Endothelial cell of umbilical vein (primary cell): ENCODE measurements at regions not wholly inside any gene's neighbourhood (a gene's known extent, or its start where the extent isn't known, plus 50 kb on each side); places are given as distances from the start of the nearest gene placed in this dataset.

Source experiments
- BruUV-seq: library from RNA; stranded (reverse); fragments of 400-500 nt; replicated peaks from 2 replicates; lab custom pipeline; 2021; lab: Mats Ljungman, UMichigan
- CTCF ChIA-PET: fragments of 300-600, 350-600 bp; sonication (Branson Sonifier 250); formaldehyde crosslinking; loops from one replicate; lab custom pipeline; 2021; ENCODE audit warnings: antibody characterized with exemption, inconsistent platforms; lab: Charles Lee
- POLR2A ChIA-PET: fragments of 300-600, 350-600 bp; sonication (Branson Sonifier 250); formaldehyde crosslinking; loops from one replicate; lab custom pipeline; 2021; ENCODE audit warnings: antibody characterized with exemption, inconsistent platforms; lab: Charles Lee
- DNase-seq: peaks from one replicate; pipeline ENCODE4 v3.0.0-alpha.2; 2011; ENCODE audit warnings: low read depth, low spot score
- FAIRE-seq: peaks from 2 replicates; lab custom pipeline; 2011; peaks lifted over from hg19 to GRCh38; lab: Jason Lieb, UNC
- H2AFZ ChIP-seq: 2 replicates; pipeline ENCODE4 v1.6.0; 2012; ENCODE audit warnings: low read depth, low read length, control low read depth, inconsistent platforms
- H3K27ac ChIP-seq: 2 replicates; pipeline ENCODE4 v1.5.1; 2011; ENCODE audit warnings: low read depth, mild to moderate bottlenecking, control low read depth, low read length, moderate library complexity; ENCODE audit not compliant: insufficient read depth
- H3K27me3 ChIP-seq, 2 experiments: 2 replicates each; pipeline versions ENCODE4 v1.6.0 to v1.6.1; 2011; ENCODE audit warnings: low read length in 2 of 2, mixed read lengths in 1 of 2; ENCODE audit not compliant: control insufficient read depth in 2 of 2, insufficient read depth in 2 of 2
- H3K36me3 ChIP-seq, 2 experiments: 2 replicates in 1 of 2; 3 replicates in 1 of 2; pipeline ENCODE4 v1.5.1; 2011; ENCODE audit warnings: low read length in 2 of 2, mild to moderate bottlenecking in 1 of 2, moderate library complexity in 1 of 2; ENCODE audit not compliant: control insufficient read depth in 2 of 2, insufficient read depth in 2 of 2; ENCODE audit errors: extremely low read depth in 1 of 2
- H3K4me1 ChIP-seq: 3 replicates; pipeline ENCODE4 v1.5.1; 2011; ENCODE audit warnings: mild to moderate bottlenecking, low read length; ENCODE audit not compliant: control insufficient read depth, insufficient read depth; ENCODE audit errors: extremely low read depth
- H3K4me2 ChIP-seq: 2 replicates; pipeline ENCODE4 v1.6.1; 2011; ENCODE audit warnings: low read length, control low read depth, mixed read lengths; ENCODE audit not compliant: insufficient read depth
- H3K4me3 ChIP-seq, 3 experiments: fragments of 200-600 bp in 1 of 3; sonication (generic), shearing (Covaris generic) in 1 of 3; replicated peaks in 1 of 3; 2 replicates each; pipeline ENCODE4 v1.5.1; 2011 to 2016; ENCODE audit warnings: control low read depth in 3 of 3, low read length in 3 of 3, mild to moderate bottlenecking in 2 of 3, inconsistent platforms in 1 of 3, low read depth in 1 of 3, moderate library complexity in 1 of 3; ENCODE audit not compliant: insufficient read depth in 1 of 3
- H3K79me2 ChIP-seq: 2 replicates; pipeline ENCODE4 v1.6.0; 2012; ENCODE audit warnings: low read length, inconsistent platforms; ENCODE audit not compliant: control insufficient read depth, insufficient read depth
- H3K9ac ChIP-seq: replicated peaks from 2 replicates; pipeline ENCODE3; 2011; ENCODE audit warnings: low read length, control low read depth; ENCODE audit not compliant: insufficient read depth; ENCODE audit errors: extremely low read depth
- H3K9me1 ChIP-seq: replicated peaks from 3 replicates; pipeline ENCODE4 v1.6.0; 2011; ENCODE audit warnings: mild to moderate bottlenecking, low read length; ENCODE audit not compliant: control insufficient read depth, insufficient read depth; ENCODE audit errors: extremely low read depth
- H3K9me3 ChIP-seq: replicated peaks from 2 replicates; pipeline ENCODE4 v1.5.1; 2012; ENCODE audit warnings: low read length, inconsistent platforms; ENCODE audit not compliant: control insufficient read depth, insufficient read depth
- H4K20me1 ChIP-seq: replicated peaks from 2 replicates; pipeline ENCODE3; 2011; ENCODE audit warnings: mild to moderate bottlenecking, low read length; ENCODE audit not compliant: control insufficient read depth, insufficient read depth; ENCODE audit errors: extremely low read depth
- EZH2 ChIP-seq: IDR thresholded peaks from 2 replicates; pipeline ENCODE4 v1.6.1; 2012; ENCODE audit warnings: borderline replicate concordance, low read depth, mild to moderate bottlenecking, moderate library complexity, low read length, inconsistent platforms; ENCODE audit not compliant: severe bottlenecking
- FOS ChIP-seq: IDR thresholded peaks from 2 replicates; pipeline ENCODE4 v1.6.1; 2011; ENCODE audit warnings: mild to moderate bottlenecking, low read length, moderate library complexity, borderline replicate concordance; ENCODE audit not compliant: insufficient read depth
- GATA2 ChIP-seq: IDR thresholded peaks from 2 replicates; pipeline ENCODE4 v1.7.0; 2011; ENCODE audit warnings: low read depth, mild to moderate bottlenecking, moderate library complexity, mixed read lengths, low read length; ENCODE audit not compliant: insufficient read length, insufficient read depth
- JUN ChIP-seq: IDR thresholded peaks from 2 replicates; pipeline ENCODE4 v1.6.1; 2011; ENCODE audit warnings: borderline replicate concordance, low read depth; ENCODE audit not compliant: insufficient read length, insufficient read depth
- MAX ChIP-seq: IDR thresholded peaks from 2 replicates; pipeline ENCODE4 v1.6.1; 2011; ENCODE audit not compliant: insufficient read depth, insufficient read length
- MYC ChIP-seq: IDR thresholded peaks from one replicate; pipeline ENCODE4 v1.6.1; 2011; ENCODE audit warnings: mild to moderate bottlenecking, low read depth, low read length
- POLR2A ChIP-seq: IDR thresholded peaks from 2 replicates; pipeline ENCODE4 v1.6.1; 2012; ENCODE audit warnings: low read depth, mild to moderate bottlenecking, control low read depth, low read length
- POLR2AphosphoS5 ChIP-seq: IDR thresholded peaks from 2 replicates; pipeline ENCODE4 v1.6.1; 2012; ENCODE audit warnings: low read depth, mild to moderate bottlenecking, control low read depth, low read length, moderate library complexity; ENCODE audit not compliant: insufficient read depth
- dilution Hi-C: fragments of 300-500 bp; cut with MboI; formaldehyde crosslinking; loops from one replicate; pipeline ENCODE4 v1.15.0; 2019; ENCODE audit warnings: low sequenced_read_pairs; ENCODE audit not compliant: extremely low pct_ligation_motif_present
- intact Hi-C: fragments of 100-400 bp; cut with micrococcal nuclease; formaldehyde crosslinking; loops from one replicate; pipeline ENCODE4 v1.10.0; 2022
- TF ChIP-seq, protein P1 (sequence below), 2 donors: IDR thresholded peaks; 1 replicate in 1 of 2; 2 replicates in 1 of 2; pipeline ENCODE4 v1.5.1; 2011; ENCODE audit warnings: low read length in 2 of 2, mild to moderate bottlenecking in 2 of 2, moderate library complexity in 2 of 2, control low read depth in 1 of 2, inconsistent platforms in 1 of 2, low read depth in 1 of 2; ENCODE audit not compliant: insufficient read depth in 1 of 2; ENCODE audit errors: extremely low read depth in 1 of 2

DNA sequence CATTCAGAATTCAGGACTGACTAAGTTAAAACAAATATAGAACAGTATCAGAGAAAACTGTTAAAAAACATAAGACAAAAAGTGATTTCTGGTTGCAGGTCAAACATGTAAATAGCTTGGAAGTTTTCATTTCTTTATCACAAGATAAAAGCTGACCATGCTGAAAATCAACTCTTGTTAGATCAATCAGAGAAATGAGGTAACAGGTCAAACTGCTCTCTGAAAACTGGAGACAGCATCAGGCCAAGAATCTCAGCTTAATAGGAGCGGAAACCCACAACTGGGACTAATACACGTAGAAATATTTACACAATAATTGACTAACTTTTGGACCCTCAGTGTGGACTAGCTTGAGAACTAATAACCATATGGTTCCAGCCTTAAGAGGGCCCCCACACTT, 1012.8 kb upstream of the EDIL3 start:
- Histone ChIP-seq H3K4me2 (no peak overlapping the region), H3K9me3 (no peaks in the 10 kb centered on the region), H3K4me1 (no peaks in the 10 kb centered on the region), H4K20me1 (no peaks in the 10 kb centered on the region), H2AFZ (no peak overlapping the region), H3K79me2 (no peaks in the 10 kb centered on the region), H3K9ac (no peak overlapping the region), H3K27ac (no peak overlapping the region), H3K36me3 (no peaks in the 10 kb centered on the region), H3K9me1 (no peaks in the 10 kb centered on the region), H3K4me3 (no peak overlapping the region), H3K27me3 (no peaks in the 10 kb centered on the region)
- no peak for FAIRE-seq
- no peak for DNase-seq
- ChIA-PET CTCF (no interaction called here), POLR2A (no interaction called here)
- TF ChIP-seq EZH2: no peak
- no peak for TF ChIP-seq POLR2A
- no peak for TF ChIP-seq GATA2
- TF ChIP-seq MAX: no peak
- TF ChIP-seq FOS: no peak
- no peak for TF ChIP-seq JUN
- intact Hi-C loops (no loop called here), dilution Hi-C loops (no loop called here)
- no TSS peak for BruUV-seq

DNA sequence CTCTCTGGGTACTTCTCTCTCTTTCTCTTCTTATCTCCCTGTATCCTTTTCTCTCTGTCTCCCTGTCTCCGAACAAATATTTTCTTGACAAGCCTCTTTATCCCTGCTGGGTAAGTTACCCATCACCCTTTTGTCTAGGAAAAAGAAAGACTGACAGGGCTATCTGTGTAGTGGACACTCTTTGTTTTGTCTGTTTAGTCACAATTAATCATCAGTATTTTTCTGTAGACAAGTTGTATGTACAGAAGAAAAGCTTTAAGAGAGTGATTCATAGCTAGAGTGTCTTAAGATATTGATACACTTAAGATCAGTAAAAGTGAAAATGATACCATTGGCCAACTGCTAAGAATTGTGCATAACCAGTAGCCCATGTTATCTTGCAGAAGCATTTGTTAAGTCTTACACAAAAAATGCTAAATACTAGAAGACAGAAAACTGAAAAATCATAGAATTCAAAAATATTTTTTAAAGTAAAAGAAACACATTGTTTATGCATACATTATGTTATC, 1043.8 kb upstream of the EDIL3 start:
- BruUV-seq: no TSS peak
- Histone ChIP-seq H3K4me1 (no peaks in the 10 kb centered on the region), H4K20me1 (no peaks in the 10 kb centered on the region), H3K9me3 (no peaks in the 10 kb centered on the region), H3K9ac (no peak overlapping the region), H3K9me1 (no peaks in the 10 kb centered on the region), H3K27me3 (no peaks in the 10 kb centered on the region), H3K36me3 (no peaks in the 10 kb centered on the region), H3K4me2 (no peak overlapping the region), H3K79me2 (no peaks in the 10 kb centered on the region), H3K4me3 (no peak overlapping the region), H3K27ac (no peak overlapping the region), H2AFZ (no peak overlapping the region)
- dilution Hi-C loops: no loop called here
- DNase-seq (no peak), FAIRE-seq (no peak)
- TF ChIP-seq MAX: no peak
- TF ChIP-seq, protein P1, sequence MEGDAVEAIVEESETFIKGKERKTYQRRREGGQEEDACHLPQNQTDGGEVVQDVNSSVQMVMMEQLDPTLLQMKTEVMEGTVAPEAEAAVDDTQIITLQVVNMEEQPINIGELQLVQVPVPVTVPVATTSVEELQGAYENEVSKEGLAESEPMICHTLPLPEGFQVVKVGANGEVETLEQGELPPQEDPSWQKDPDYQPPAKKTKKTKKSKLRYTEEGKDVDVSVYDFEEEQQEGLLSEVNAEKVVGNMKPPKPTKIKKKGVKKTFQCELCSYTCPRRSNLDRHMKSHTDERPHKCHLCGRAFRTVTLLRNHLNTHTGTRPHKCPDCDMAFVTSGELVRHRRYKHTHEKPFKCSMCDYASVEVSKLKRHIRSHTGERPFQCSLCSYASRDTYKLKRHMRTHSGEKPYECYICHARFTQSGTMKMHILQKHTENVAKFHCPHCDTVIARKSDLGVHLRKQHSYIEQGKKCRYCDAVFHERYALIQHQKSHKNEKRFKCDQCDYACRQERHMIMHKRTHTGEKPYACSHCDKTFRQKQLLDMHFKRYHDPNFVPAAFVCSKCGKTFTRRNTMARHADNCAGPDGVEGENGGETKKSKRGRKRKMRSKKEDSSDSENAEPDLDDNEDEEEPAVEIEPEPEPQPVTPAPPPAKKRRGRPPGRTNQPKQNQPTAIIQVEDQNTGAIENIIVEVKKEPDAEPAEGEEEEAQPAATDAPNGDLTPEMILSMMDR (IDR thresholded peaks at IDR 0.05; ENCODE audit: extremely low read depth in 1 of 2, insufficient read depth in 1 of 2, low read depth in 1 of 2, low read length in 2 of 2): no peak
- no peak for TF ChIP-seq EZH2
- TF ChIP-seq MYC: no peak
- TF ChIP-seq GATA2: no peak
- no peak for TF ChIP-seq POLR2A
- TF ChIP-seq POLR2AphosphoS5: no peak
- TF ChIP-seq FOS: no peak
- TF ChIP-seq JUN: no peak
- intact Hi-C loops: no loop called here
- CTCF ChIA-PET: no interaction called here
- POLR2A ChIA-PET: no interaction called here
